ENCODE measurements at regions not wholly inside any gene's neighbourhood (a gene's known extent, or its start where the extent isn't known, plus 50 kb on each side); places are given as distances from the start of the nearest gene placed in this dataset.

DNA sequence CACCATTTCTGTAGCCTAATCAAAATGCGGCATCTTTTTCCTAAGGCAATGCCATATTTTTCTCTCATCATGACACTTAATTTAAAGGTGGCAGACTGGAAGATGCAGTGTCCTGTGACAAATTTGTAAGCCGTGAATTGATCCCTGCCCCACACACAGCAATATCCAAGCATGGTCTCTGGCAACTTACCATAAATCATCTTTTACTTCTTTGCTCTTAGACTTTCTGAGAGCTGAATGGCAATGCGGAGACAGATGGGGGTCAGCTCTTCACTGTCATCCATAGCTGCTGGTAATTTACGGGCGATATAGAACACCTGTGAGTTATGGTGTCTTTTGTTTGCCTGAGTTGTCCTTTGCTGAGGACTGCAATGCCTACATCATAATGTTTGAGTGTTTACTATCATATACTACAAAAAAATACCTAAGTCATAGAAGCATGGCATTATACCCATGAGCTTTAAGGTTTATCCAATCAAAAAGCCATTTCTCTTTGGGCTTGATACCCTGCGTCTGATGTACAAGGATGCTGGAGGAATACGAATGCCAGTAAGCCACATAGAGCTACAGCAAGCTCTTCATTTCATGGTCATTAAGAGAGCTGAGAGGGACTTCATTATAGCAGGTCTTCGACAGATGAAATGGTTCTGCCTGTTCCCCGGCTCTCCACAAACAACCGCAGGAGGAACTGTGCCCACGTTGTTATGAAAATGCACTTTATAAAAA, 148.1 kb downstream of the TRIML1 start:
- intact Hi-C loops (cut with DNase I) = no loop called here
- Histone ChIP-seq H3K27me3 (no peaks in the 10 kb centered on the region), H3K4me1 (ENCODE audit: insufficient read depth) (no peaks in the 10 kb centered on the region), H3K36me3 (no peaks in the 10 kb centered on the region), H3K27ac (no peak overlapping the region), H3K4me3 (no peak overlapping the region), H3K9me3 (no peaks in the 10 kb centered on the region)
- TF ChIP-seq POLR2A (IDR thresholded peaks at IDR 0.05) (no peak), CTCF (IDR thresholded peaks at IDR 0.05) (no peak), EP300 (IDR thresholded peaks at IDR 0.05) (no peak)
- 87 to 93% (median 92%) methylated on average over 11 of the region's 11 CpGs for WGBS, 3 donors
- no peak for DNase-seq

GRCh38 chr4:188289531-188290125, 150.4 kb downstream of the TRIML1 start:
- no peaks in the 10 kb centered on the region for H3K27me3 ChIP-seq
- H3K4me1 ChIP-seq (ENCODE audit: insufficient read depth) = no peaks in the 10 kb centered on the region
- WGBS, 3 donors = 86 to 88% (median 87%) methylated on average over 5 of the region's 5 CpGs
- no peak for DNase-seq
- no peak overlapping the region for H3K27ac ChIP-seq
- H3K36me3 ChIP-seq = no peaks in the 10 kb centered on the region
- no peak overlapping the region for H3K4me3 ChIP-seq
- intact Hi-C loops (cut with DNase I) = no loop called here
- TF ChIP-seq POLR2A (IDR thresholded peaks at IDR 0.05) (no peak), CTCF (IDR thresholded peaks at IDR 0.05) (no peak), EP300 (IDR thresholded peaks at IDR 0.05) (no peak)
- H3K9me3 ChIP-seq = no peaks in the 10 kb centered on the region

DNA sequence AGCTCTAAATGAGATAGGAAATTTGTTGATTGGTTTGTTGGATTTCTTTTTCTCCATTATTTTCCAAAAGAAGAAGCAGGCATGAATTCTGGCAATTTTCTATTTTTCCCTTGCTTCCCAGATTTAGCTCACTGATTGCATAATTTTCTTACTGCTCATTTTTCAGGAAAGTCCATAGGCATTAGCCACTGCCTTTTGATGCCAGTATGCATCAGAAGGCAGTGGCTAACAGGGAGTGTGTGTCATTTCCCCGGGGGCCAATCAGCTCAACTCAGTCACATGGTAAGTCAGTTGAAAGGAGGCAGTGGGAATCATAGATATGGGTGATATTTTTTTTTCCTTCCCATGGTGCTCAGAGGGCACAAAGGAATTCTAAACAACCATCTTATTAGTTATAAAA, 156.7 kb downstream of the TRIML1 start:
- TF ChIP-seq POLR2A (IDR thresholded peaks at IDR 0.05) = no peak
- no peak for TF ChIP-seq CTCF (IDR thresholded peaks at IDR 0.05)
- no peak for TF ChIP-seq EP300 (IDR thresholded peaks at IDR 0.05)
- H3K4me3 ChIP-seq = no peak overlapping the region
- DNase-seq = no peak
- no peaks in the 10 kb centered on the region for H3K36me3 ChIP-seq
- H3K27ac ChIP-seq = no peak overlapping the region
- H3K9me3 ChIP-seq = no peaks in the 10 kb centered on the region
- H3K4me1 ChIP-seq (ENCODE audit: insufficient read depth) = no peaks in the 10 kb centered on the region
- H3K27me3 ChIP-seq = no peaks in the 10 kb centered on the region
- intact Hi-C loops (cut with DNase I) = no loop called here
- 69 to 91% (median 80%) methylated on average over 1 of the region's 1 CpG for WGBS, 3 donors

DNA sequence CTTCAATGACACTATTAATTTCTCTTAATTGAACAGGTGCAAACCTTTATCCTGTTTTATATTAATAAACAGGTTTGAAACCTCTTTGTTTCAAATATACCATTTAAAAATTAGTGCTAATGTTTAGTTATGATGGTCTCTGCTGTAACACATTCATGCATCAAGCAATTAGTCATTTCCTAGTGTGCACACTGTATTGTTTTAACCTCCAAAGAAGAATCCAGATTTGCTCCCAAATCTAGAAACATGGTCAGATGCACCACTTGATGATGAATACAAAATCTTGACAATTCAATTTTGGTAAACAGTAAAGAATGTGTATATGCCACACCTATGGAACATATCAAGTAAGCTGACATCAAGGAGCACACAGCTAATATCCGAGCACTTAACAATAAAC, 157.1 kb downstream of the TRIML1 start:
- TF ChIP-seq CTCF (IDR thresholded peaks at IDR 0.05) = no peak
- no peak for TF ChIP-seq EP300 (IDR thresholded peaks at IDR 0.05)
- TF ChIP-seq POLR2A (IDR thresholded peaks at IDR 0.05) = no peak
- Histone ChIP-seq H3K4me1 (ENCODE audit: insufficient read depth) (no peaks in the 10 kb centered on the region), H3K27ac (no peak overlapping the region), H3K9me3 (no peaks in the 10 kb centered on the region), H3K36me3 (no peaks in the 10 kb centered on the region), H3K4me3 (no peak overlapping the region), H3K27me3 (no peaks in the 10 kb centered on the region)
- WGBS, 3 donors = 72 to 80% (median 74%) methylated on average over 1 of the region's 1 CpG
- DNase-seq = no peak
- intact Hi-C loops (cut with DNase I) = no loop called here
